HG03097 (cell line): ENCODE measurements at regions not wholly inside any gene's neighbourhood (a gene's known extent, or its start where the extent isn't known, plus 50 kb on each side); places are given as distances from the start of the nearest gene placed in this dataset.

Source experiments
- ATAC-seq: cut with Tn5 transposase; IDR thresholded peaks from one replicate; pipeline ENCODE4 v1.9.1; 2021; ENCODE audit not compliant: unreplicated experiment, low FRiP score

GRCh38 chr2:22734373-22735045 is 650.5 kb upstream of the KLHL29 start:
- no peak for ATAC-seq

GRCh38 chr2:22737144-22737543 is 647.8 kb upstream of the KLHL29 start:
- no peak for ATAC-seq

- no peak for ATAC-seq
These were observed 643.8 kb upstream of the KLHL29 start for GRCh38 chr2:22741216-22741615.

- peak; percentile 68 for ATAC-seq
These were observed 636.1 kb upstream of the KLHL29 start for GRCh38 chr2:22748909-22749308.

- ATAC-seq, result no peak
These were observed 631.5 kb upstream of the KLHL29 start for GRCh38 chr2:22753476-22753875.

GRCh38 chr2:22756276-22757043 is 628.5 kb upstream of the KLHL29 start:
- ATAC-seq, result no peak

- no peak for ATAC-seq
These were observed 615.5 kb upstream of the KLHL29 start for GRCh38 chr2:22769497-22769896.

- ATAC-seq, result no peak
These were observed 600.4 kb upstream of the KLHL29 start for GRCh38 chr2:22784566-22784965.

- ATAC-seq, result no peak
These were observed 598.2 kb upstream of the KLHL29 start for GRCh38 chr2:22786817-22787216.

- no peak for ATAC-seq
These were observed 597.2 kb upstream of the KLHL29 start for GRCh38 chr2:22787745-22788144.

GRCh38 chr2:22788749-22789327 is 596.1 kb upstream of the KLHL29 start:
- no peak for ATAC-seq

GRCh38 chr2:22795287-22795866 is 589.6 kb upstream of the KLHL29 start:
- ATAC-seq, result no peak

- no peak for ATAC-seq
These were observed 586.6 kb upstream of the KLHL29 start for GRCh38 chr2:22798386-22798785.

GRCh38 chr2:22800412-22800811 is 584.6 kb upstream of the KLHL29 start:
- no peak for ATAC-seq

GRCh38 chr2:22801071-22801470 is 583.9 kb upstream of the KLHL29 start:
- no peak for ATAC-seq

GRCh38 chr2:22801970-22802369 is 583.0 kb upstream of the KLHL29 start:
- no peak for ATAC-seq

GRCh38 chr2:22807872-22808271 is 577.1 kb upstream of the KLHL29 start:
- ATAC-seq, result no peak

GRCh38 chr2:22810602-22811001 is 574.4 kb upstream of the KLHL29 start:
- no peak for ATAC-seq

GRCh38 chr2:22812065-22812680 is 572.8 kb upstream of the KLHL29 start:
- ATAC-seq, result no peak

GRCh38 chr2:22817197-22817596 is 567.8 kb upstream of the KLHL29 start:
- no peak for ATAC-seq

GRCh38 chr2:22821458-22821857 is 563.5 kb upstream of the KLHL29 start:
- no peak for ATAC-seq
